Peyer's patch (tissue), 4 donors: ENCODE measurements at regions not wholly inside any gene's neighbourhood (a gene's known extent, or its start where the extent isn't known, plus 50 kb on each side); places are given as distances from the start of the nearest gene placed in this dataset.

Experiments used
- DNase-seq, 3 donors: peaks; one replicate each; pipeline ENCODE4 v3.0.0-alpha.2; 2017 to 2019
- H3K27ac ChIP-seq, 4 donors: fragments of 200-600 bp; sonication (generic); one replicate each; pipeline ENCODE4 v1.5.1; 2016 to 2019
- H3K27me3 ChIP-seq, 2 donors: fragments of 200-600 bp; sonication (generic); one replicate each; pipeline ENCODE4 v1.5.1; 2019
- H3K36me3 ChIP-seq, 3 donors: fragments of 200-600 bp; sonication (generic); one replicate each; pipeline ENCODE4 v1.5.1; 2016 to 2019
- H3K4me1 ChIP-seq, 4 donors: fragments of 200-600 bp; sonication (generic); one replicate each; pipeline ENCODE4 v1.5.1; 2016 to 2019
- H3K4me3 ChIP-seq, 4 donors: fragments of 200-600 bp; sonication (generic); 1 replicate in 3 of 4; 2 replicates in 1 of 4; pipeline ENCODE4 v1.5.1; 2016 to 2019; ENCODE audit warnings: mild to moderate bottlenecking in 1 of 4
- H3K9me3 ChIP-seq, 4 donors: fragments of 200-600 bp; sonication (generic); one replicate each; pipeline ENCODE4 v1.5.1; 2016 to 2019; ENCODE audit warnings: mild to moderate bottlenecking in 1 of 4
- POLR2A ChIP-seq, 2 donors: fragments of 450-650 bp; IDR thresholded peaks; one replicate each; pipeline ENCODE4 v1.5.1; 2017; ENCODE audit warnings: antibody characterized with exemption in 2 of 2, mild to moderate bottlenecking in 2 of 2, moderate library complexity in 2 of 2
- TF ChIP-seq, protein P1 (sequence below), 6 experiments: fragments of 450-650 bp in 4 of 6; fragments of 200-600 bp in 2 of 6; sonication (generic) in 1 of 6; IDR thresholded peaks; one replicate each; pipeline ENCODE4 v1.5.1; 2017 to 2019; ENCODE audit warnings: antibody characterized with exemption in 6 of 6, mild to moderate bottlenecking in 3 of 6, moderate library complexity in 1 of 6

DNA sequence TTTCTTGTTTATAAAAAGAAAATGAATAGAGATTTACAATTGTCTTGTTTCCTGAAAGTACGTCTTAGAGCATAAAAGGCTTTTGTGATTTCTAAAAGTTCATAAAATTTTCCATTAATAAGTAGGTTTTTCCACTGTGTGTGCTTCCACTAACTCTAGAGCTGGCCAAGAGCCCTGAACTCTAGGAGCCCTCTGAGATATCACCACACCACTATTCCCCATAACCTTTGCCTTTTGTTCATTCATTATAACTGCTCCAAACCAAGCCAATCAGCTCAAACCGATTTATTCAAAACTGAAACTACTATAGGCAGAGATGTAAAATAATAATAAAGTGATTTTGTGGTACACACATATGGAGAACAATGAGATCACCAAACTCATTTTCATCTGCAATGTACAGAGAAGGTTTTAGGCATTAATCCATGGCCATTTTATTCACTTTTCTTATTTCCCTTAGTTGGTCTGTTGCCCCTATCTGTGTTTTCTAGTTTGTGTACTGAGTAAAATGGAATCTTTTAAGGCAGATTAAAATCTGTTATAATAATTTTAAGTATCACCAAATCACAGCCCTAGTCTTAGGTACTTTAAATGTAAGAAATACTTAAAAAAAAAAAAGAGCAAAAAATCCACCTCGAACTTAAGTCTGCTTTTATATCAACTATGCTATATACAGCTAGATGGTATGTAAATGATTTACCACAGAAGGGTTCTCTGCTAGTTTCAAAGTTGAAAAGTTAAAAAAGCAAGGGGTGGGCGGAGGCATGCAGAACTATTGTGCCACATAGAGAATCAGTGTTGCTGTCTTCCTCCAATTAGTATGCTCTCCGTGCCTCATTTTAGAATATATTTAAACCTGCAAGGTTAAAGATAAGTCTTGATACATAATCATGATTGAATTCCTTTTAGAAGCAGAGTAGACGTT is 311.3 kb downstream of the KLF12 start:
- DNase-seq, result no peak
- Histone ChIP-seq H3K4me3 (no peak overlapping the region), H3K36me3 (no peaks in the 10 kb centered on the region), H3K27ac (no peak overlapping the region), H3K4me1 (no peaks in the 10 kb centered on the region), H3K9me3 (no peaks in the 10 kb centered on the region), H3K27me3 (no peaks in the 10 kb centered on the region)
- TF ChIP-seq POLR2A (IDR thresholded peaks at IDR 0.05), result no peak
- TF ChIP-seq, protein P1, sequence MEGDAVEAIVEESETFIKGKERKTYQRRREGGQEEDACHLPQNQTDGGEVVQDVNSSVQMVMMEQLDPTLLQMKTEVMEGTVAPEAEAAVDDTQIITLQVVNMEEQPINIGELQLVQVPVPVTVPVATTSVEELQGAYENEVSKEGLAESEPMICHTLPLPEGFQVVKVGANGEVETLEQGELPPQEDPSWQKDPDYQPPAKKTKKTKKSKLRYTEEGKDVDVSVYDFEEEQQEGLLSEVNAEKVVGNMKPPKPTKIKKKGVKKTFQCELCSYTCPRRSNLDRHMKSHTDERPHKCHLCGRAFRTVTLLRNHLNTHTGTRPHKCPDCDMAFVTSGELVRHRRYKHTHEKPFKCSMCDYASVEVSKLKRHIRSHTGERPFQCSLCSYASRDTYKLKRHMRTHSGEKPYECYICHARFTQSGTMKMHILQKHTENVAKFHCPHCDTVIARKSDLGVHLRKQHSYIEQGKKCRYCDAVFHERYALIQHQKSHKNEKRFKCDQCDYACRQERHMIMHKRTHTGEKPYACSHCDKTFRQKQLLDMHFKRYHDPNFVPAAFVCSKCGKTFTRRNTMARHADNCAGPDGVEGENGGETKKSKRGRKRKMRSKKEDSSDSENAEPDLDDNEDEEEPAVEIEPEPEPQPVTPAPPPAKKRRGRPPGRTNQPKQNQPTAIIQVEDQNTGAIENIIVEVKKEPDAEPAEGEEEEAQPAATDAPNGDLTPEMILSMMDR (IDR thresholded peaks at IDR 0.05), result no peak

DNA sequence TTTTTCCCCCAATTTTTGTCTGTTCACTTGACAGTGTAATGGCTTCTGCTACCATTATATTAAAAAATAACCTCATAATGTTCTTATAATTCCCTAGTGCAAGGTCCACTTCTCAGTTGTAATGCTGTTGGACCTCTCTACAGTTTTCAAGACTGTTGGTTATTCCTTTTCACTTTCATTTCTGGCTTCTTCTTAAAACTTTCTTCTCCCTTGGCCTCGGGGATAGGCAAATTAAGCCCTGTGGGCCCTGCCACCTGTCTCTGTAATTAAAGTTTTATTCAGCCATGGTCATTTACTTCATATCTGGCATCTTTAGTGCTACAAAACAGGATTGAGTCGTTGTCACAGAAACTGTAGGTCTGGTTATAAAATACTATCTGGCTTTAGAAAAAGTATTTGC is 313.5 kb downstream of the KLF12 start:
- H3K9me3 ChIP-seq, result no peaks in the 10 kb centered on the region
- no peaks in the 10 kb centered on the region for H3K27me3 ChIP-seq
- no peak for DNase-seq
- no peaks in the 10 kb centered on the region for H3K4me1 ChIP-seq
- TF ChIP-seq, protein P1 (IDR thresholded peaks at IDR 0.05), result no peak
- TF ChIP-seq POLR2A (IDR thresholded peaks at IDR 0.05), result no peak
- no peaks in the 10 kb centered on the region for H3K36me3 ChIP-seq
- H3K4me3 ChIP-seq, result no peak overlapping the region
- no peak overlapping the region for H3K27ac ChIP-seq

DNA sequence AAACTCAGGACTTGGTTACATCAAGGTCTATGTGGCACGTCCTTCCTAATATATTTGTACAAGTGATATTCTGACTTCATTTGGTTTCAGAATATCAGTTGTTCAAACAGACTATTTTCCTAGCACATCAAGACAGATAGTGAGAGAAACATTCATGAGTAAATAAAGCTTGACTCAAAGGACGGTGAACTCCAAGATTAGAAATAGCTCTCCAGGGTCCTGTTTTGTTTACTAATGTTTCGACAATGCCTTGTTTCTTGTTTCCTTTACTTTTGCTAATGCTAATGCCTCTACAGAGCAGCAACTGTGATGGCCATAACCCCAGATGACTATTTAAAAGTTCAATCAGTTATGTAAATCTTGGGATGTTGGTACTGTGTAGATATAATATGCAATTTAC is 313.9 kb downstream of the KLF12 start:
- TF ChIP-seq POLR2A (IDR thresholded peaks at IDR 0.05), result no peak
- TF ChIP-seq, protein P1 (IDR thresholded peaks at IDR 0.05), result no peak
- Histone ChIP-seq H3K9me3 (no peaks in the 10 kb centered on the region), H3K27me3 (no peaks in the 10 kb centered on the region), H3K4me1 (no peaks in the 10 kb centered on the region), H3K4me3 (no peak overlapping the region), H3K27ac (no peak overlapping the region), H3K36me3 (no peaks in the 10 kb centered on the region)
- no peak for DNase-seq

DNA sequence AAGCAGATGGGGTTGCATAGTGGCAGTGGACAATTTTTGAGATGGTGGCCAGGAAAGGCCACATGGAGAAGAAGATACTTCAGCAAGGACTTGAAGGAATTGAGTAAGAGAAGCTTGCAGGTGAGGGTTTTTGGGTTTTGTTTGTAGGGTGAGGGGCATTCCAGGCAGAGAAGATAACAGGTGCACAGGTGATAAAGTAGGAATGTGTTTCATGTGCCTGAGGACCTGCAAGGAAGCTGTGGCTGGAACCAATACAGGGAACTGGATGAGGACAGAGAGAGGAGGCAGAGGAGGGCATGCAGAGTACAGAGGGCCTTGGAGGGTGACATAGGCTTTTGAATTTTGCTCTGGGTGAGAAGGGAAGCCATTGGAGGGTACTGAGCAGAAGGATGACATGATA is 314.5 kb downstream of the KLF12 start:
- no peak overlapping the region for H3K4me3 ChIP-seq
- no peak for DNase-seq
- TF ChIP-seq, protein P1 (IDR thresholded peaks at IDR 0.05), result no peak
- no peak for TF ChIP-seq POLR2A (IDR thresholded peaks at IDR 0.05)

DNA sequence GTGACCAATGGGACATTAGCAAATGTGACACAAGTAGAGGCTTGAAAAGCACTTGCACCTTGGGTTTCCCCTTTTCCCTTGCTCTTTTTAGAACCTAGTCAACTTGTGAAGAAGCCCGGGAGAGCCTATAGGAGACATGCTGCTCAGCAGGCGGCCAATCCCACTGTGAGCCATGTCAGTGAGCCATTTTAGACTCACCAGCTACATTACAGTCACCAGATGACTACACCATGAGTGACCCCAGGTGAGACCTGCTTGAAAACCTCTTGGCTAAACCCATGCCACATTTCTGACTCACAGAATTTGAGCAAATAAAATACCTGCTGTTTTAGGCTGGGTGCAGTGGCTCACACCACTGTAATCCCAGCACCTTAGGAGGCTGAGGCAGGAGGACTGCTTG is 317.5 kb downstream of the KLF12 start:
- TF ChIP-seq POLR2A (IDR thresholded peaks at IDR 0.05), result no peak
- TF ChIP-seq, protein P1 (IDR thresholded peaks at IDR 0.05), result no peak
- no peak for DNase-seq

More for the DNA sequence above, 314.5 kb downstream of the KLF12 start:
- H3K9me3 ChIP-seq, result no peaks in the 10 kb centered on the region
- no peaks in the 10 kb centered on the region for H3K27me3 ChIP-seq
- no peak overlapping the region for H3K27ac ChIP-seq
- H3K4me1 ChIP-seq, result no peaks in the 10 kb centered on the region
- no peaks in the 10 kb centered on the region for H3K36me3 ChIP-seq

More for the DNA sequence above, 317.5 kb downstream of the KLF12 start:
- no peak overlapping the region for H3K27ac ChIP-seq
- H3K27me3 ChIP-seq, result no peaks in the 10 kb centered on the region
- H3K4me1 ChIP-seq, result no peaks in the 10 kb centered on the region
- no peaks in the 10 kb centered on the region for H3K36me3 ChIP-seq
- H3K9me3 ChIP-seq, result no peaks in the 10 kb centered on the region
- H3K4me3 ChIP-seq, result no peak overlapping the region
